COLO668 (cell line): ENCODE measurements at regions not wholly inside any gene's neighbourhood (a gene's known extent, or its start where the extent isn't known, plus 50 kb on each side); places are given as distances from the start of the nearest gene placed in this dataset.

Experiments
- DNase-seq: peaks from one replicate; lab custom pipeline; 2025; ENCODE audit not compliant: unreplicated experiment; lab: John Stamatoyannopoulos, UW

- DNase-seq = no peak
Measured at GRCh38 chrX:39458779-39459178, 639.0 kb downstream of the BCOR start.

GRCh38 chrX:39459204-39459603 lies 638.6 kb downstream of the BCOR start:
- no peak for DNase-seq

GRCh38 chrX:39459952-39460351 lies 637.8 kb downstream of the BCOR start:
- DNase-seq = peak; percentile 64

GRCh38 chrX:39460499-39460898 lies 637.3 kb downstream of the BCOR start:
- no peak for DNase-seq

- no peak for DNase-seq
Measured at GRCh38 chrX:39462835-39463234, 634.9 kb downstream of the BCOR start.

GRCh38 chrX:39464253-39464652 lies 633.5 kb downstream of the BCOR start:
- DNase-seq = no peak

GRCh38 chrX:39465467-39465866 lies 632.3 kb downstream of the BCOR start:
- DNase-seq = no peak

- DNase-seq = no peak
Measured at GRCh38 chrX:39465906-39466305, 631.9 kb downstream of the BCOR start.

- DNase-seq = no peak
Measured at GRCh38 chrX:39469126-39469525, 628.6 kb downstream of the BCOR start.

- no peak for DNase-seq
Measured at GRCh38 chrX:39470588-39471407, 627.0 kb downstream of the BCOR start.

GRCh38 chrX:39472161-39472560 lies 625.6 kb downstream of the BCOR start:
- no peak for DNase-seq

- DNase-seq = no peak
Measured at GRCh38 chrX:39473812-39474211, 623.9 kb downstream of the BCOR start.

GRCh38 chrX:39475372-39475771 lies 622.4 kb downstream of the BCOR start:
- DNase-seq = peak; percentile 35

GRCh38 chrX:39476604-39477021 lies 621.1 kb downstream of the BCOR start:
- no peak for DNase-seq

- no peak for DNase-seq
Measured at GRCh38 chrX:39477031-39477761, 620.6 kb downstream of the BCOR start.

- DNase-seq = peak; percentile 71
Measured at GRCh38 chrX:39477762-39478120, 620.0 kb downstream of the BCOR start.

- DNase-seq = no peak
Measured at GRCh38 chrX:39479856-39480255, 617.9 kb downstream of the BCOR start.

GRCh38 chrX:39480963-39481362 lies 616.8 kb downstream of the BCOR start:
- DNase-seq = no peak

- no peak for DNase-seq
Measured at GRCh38 chrX:39481621-39482020, 616.1 kb downstream of the BCOR start.

- no peak for DNase-seq
Measured at GRCh38 chrX:39484159-39485068, 613.3 kb downstream of the BCOR start.

GRCh38 chrX:39487166-39487968 lies 610.4 kb downstream of the BCOR start:
- DNase-seq = no peak
